Endothelial cell (in vitro differentiated cells): ENCODE measurements at regions not wholly inside any gene's neighbourhood (a gene's known extent, or its start where the extent isn't known, plus 50 kb on each side); places are given as distances from the start of the nearest gene placed in this dataset.

Experiments used
- DNase-seq: peaks from one replicate; pipeline ENCODE4 v3.0.0; 2021; ENCODE audit warnings: low spot score
- H3K27ac Mint-ChIP-seq: one replicate; pipeline ENCODE4 v1.8.0; 2021; ENCODE audit warnings: mixed read lengths, inconsistent platforms; ENCODE audit not compliant: unreplicated experiment
- H3K27me3 Mint-ChIP-seq: one replicate; pipeline ENCODE4 v1.8.0; 2021; ENCODE audit warnings: mild to moderate bottlenecking, moderate library complexity, mixed read lengths, inconsistent platforms; ENCODE audit not compliant: unreplicated experiment
- H3K36me3 Mint-ChIP-seq: one replicate; pipeline ENCODE4 v1.8.0; 2021; ENCODE audit warnings: mild to moderate bottlenecking, low read depth, mixed read lengths, inconsistent platforms; ENCODE audit not compliant: unreplicated experiment
- H3K4me1 Mint-ChIP-seq: one replicate; pipeline ENCODE4 v1.8.0; 2021; ENCODE audit warnings: mild to moderate bottlenecking, mixed read lengths, inconsistent platforms; ENCODE audit not compliant: unreplicated experiment
- H3K4me3 Mint-ChIP-seq: one replicate; pipeline ENCODE4 v1.8.0; 2021; ENCODE audit warnings: mild to moderate bottlenecking, mixed read lengths, inconsistent platforms; ENCODE audit not compliant: unreplicated experiment
- H3K9me3 Mint-ChIP-seq: one replicate; pipeline ENCODE4 v1.8.0; 2021; ENCODE audit warnings: mixed read lengths, inconsistent platforms; ENCODE audit not compliant: unreplicated experiment
- CTCF ChIP-seq: fragments of 200-600 bp; sonication (generic); IDR thresholded peaks from one replicate; pipeline ENCODE4 v1.5.0; 2021; ENCODE audit warnings: antibody characterized with exemption; ENCODE audit not compliant: unreplicated experiment

DNA sequence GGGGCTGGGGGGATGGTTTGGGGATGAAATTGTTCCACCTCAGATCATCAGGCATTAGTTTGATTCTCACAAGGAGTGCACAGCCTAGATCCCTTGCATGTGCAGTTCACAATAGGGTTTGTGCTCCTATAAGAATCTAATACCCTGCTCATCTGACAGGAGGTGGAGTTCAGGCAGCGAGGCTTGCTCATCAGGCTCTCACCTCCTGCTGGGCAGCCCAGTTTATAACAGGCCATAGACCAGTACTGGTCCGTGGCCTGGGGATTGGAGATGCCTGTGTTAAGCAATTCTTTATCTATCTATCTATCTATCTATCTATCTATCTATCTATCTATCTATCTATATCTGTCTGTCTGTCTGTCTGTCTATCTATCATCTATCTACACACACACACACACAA, 525.3 kb upstream of the DAB1 start:
- no peak overlapping the region for H3K4me3 Mint-ChIP-seq
- no peaks in the 10 kb centered on the region for H3K36me3 Mint-ChIP-seq
- no peak overlapping the region for H3K27ac Mint-ChIP-seq
- no peaks in the 10 kb centered on the region for H3K27me3 Mint-ChIP-seq
- no peak for TF ChIP-seq CTCF
- no peaks in the 10 kb centered on the region for H3K9me3 Mint-ChIP-seq
- no peak for DNase-seq
- no peaks in the 10 kb centered on the region for H3K4me1 Mint-ChIP-seq

DNA sequence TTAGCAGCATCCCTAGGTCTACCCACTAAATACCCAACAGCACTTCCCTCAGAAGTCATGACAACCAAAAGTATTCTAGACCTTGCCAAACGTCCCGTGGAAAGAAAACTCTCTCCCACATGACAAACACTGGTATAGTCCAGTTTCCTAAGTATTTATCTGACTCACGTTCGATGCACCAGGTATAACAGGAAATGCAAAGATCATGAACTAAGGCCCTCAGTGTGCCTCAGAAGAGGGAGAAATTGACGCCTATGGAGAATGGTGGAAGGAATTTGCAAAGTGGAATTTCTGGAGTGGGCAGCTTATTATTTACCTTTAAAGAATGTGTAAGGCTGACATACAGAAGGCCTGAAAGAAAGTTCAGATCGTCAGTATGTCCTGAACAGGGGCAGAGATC, 523.6 kb upstream of the DAB1 start:
- Mint-ChIP-seq H3K4me1 (no peaks in the 10 kb centered on the region), H3K27me3 (no peaks in the 10 kb centered on the region), H3K36me3 (no peaks in the 10 kb centered on the region), H3K4me3 (no peak overlapping the region), H3K27ac (no peak overlapping the region), H3K9me3 (no peaks in the 10 kb centered on the region)
- DNase-seq, result no peak
- no peak for TF ChIP-seq CTCF

GRCh38 chr1:57945045-57945444, 521.2 kb upstream of the DAB1 start:
- DNase-seq, result no peak
- Mint-ChIP-seq H3K36me3 (no peaks in the 10 kb centered on the region), H3K27me3 (no peaks in the 10 kb centered on the region), H3K4me1 (no peaks in the 10 kb centered on the region), H3K27ac (no peak overlapping the region), H3K4me3 (no peak overlapping the region), H3K9me3 (no peaks in the 10 kb centered on the region)
- TF ChIP-seq CTCF, result no peak

GRCh38 chr1:57943365-57943764, 519.5 kb upstream of the DAB1 start:
- Mint-ChIP-seq H3K36me3 (no peaks in the 10 kb centered on the region), H3K9me3 (no peaks in the 10 kb centered on the region), H3K4me3 (no peak overlapping the region), H3K27ac (no peak overlapping the region), H3K4me1 (no peaks in the 10 kb centered on the region), H3K27me3 (no peaks in the 10 kb centered on the region)
- TF ChIP-seq CTCF, result no peak
- DNase-seq, result no peak

- no peaks in the 10 kb centered on the region for H3K9me3 Mint-ChIP-seq
- no peak overlapping the region for H3K27ac Mint-ChIP-seq
- no peak for DNase-seq
- no peaks in the 10 kb centered on the region for H3K4me1 Mint-ChIP-seq
- no peak for TF ChIP-seq CTCF
- no peaks in the 10 kb centered on the region for H3K27me3 Mint-ChIP-seq
- H3K4me3 Mint-ChIP-seq, result no peak overlapping the region
- no peaks in the 10 kb centered on the region for H3K36me3 Mint-ChIP-seq
These were observed 510.9 kb upstream of the DAB1 start for GRCh38 chr1:57934745-57935144.
